T-cell (primary cell): ENCODE measurements at regions not wholly inside any gene's neighbourhood (a gene's known extent, or its start where the extent isn't known, plus 50 kb on each side); places are given as distances from the start of the nearest gene placed in this dataset.
"Not testable (repeated sequence)": the region's sequence is repeated elsewhere in the genome, so short reads cannot be mapped to it uniquely, and the experiment has no call there.

Experiments
- ATAC-seq, 4 experiments: fragments of 200-7000 bp in 3 of 4; fragments of 150-1000 bp in 1 of 4; cut with Tn5 transposase; replicated peaks in 1 of 4; 1 replicate in 3 of 4; 2 replicates in 1 of 4; pipeline ENCODE4 v1.10.0; 2021; ENCODE audit warnings: moderate library complexity in 3 of 4, mild to moderate bottlenecking in 2 of 4, moderate number of reproducible peaks in 1 of 4
- CTCF ChIA-PET, 2 donors: fragments of 300-600 bp; sonication (Branson Sonifier 250); formaldehyde crosslinking; loops; one replicate each; lab custom pipeline; 2022; ENCODE audit warnings: antibody characterized with exemption in 2 of 2; lab: Charles Lee
- POLR2A ChIA-PET, 2 donors: fragments of 300-600 bp; sonication (Branson Sonifier 250); formaldehyde crosslinking; loops; one replicate each; lab custom pipeline; 2022; ENCODE audit warnings: antibody characterized with exemption in 2 of 2; lab: Charles Lee
- DNase-seq, 35 experiments: peaks; one replicate each; pipeline versions ENCODE4 v3.0.0 to v3.0.0-alpha.2; 2013 to 2023
- H3K27ac ChIP-seq: one replicate; pipeline ENCODE4 v1.5.1; 2013; ENCODE audit warnings: low read length
- H3K27me3 ChIP-seq, 2 experiments: replicated peaks in 1 of 2; 1 replicate in 1 of 2; 2 replicates in 1 of 2; pipeline versions ENCODE4 v1.6.1 to v1.7.0; 2013; ENCODE audit warnings: low read length in 1 of 2, mixed read lengths in 1 of 2; ENCODE audit not compliant: control insufficient read depth in 2 of 2, insufficient read depth in 2 of 2; ENCODE audit errors: extremely low read depth in 1 of 2
- H3K36me3 ChIP-seq, 2 donors: 1 replicate in 1 of 2; 2 replicates in 1 of 2; pipeline versions ENCODE4 v1.6.1 to v1.7.0; 2013; ENCODE audit warnings: low read length in 1 of 2; ENCODE audit not compliant: control insufficient read depth in 2 of 2, insufficient read depth in 1 of 2; ENCODE audit errors: extremely low read depth in 1 of 2
- H3K4me1 ChIP-seq, 2 experiments: 1 replicate in 1 of 2; 2 replicates in 1 of 2; pipeline versions ENCODE4 v1.6.1 to v1.7.0; 2013; ENCODE audit warnings: low read length in 2 of 2, mixed read lengths in 1 of 2; ENCODE audit not compliant: insufficient read depth in 2 of 2, control insufficient read depth in 1 of 2; ENCODE audit errors: extremely low read depth in 1 of 2
- H3K4me3 ChIP-seq, 2 donors: 1 replicate in 1 of 2; 2 replicates in 1 of 2; pipeline versions ENCODE4 v1.5.1 to v1.7.0; 2013; ENCODE audit warnings: mild to moderate bottlenecking in 2 of 2, low read length in 1 of 2, moderate library complexity in 1 of 2; ENCODE audit not compliant: control insufficient read depth in 1 of 2; ENCODE audit errors: extremely low read depth in 1 of 2
- H3K9me3 ChIP-seq: 2 replicates; pipeline ENCODE4 v1.7.0; 2013
- H3K27ac Mint-ChIP-seq, 2 donors: one replicate each; pipeline ENCODE4 v1.8.0; 2020 to 2021; ENCODE audit warnings: mild to moderate bottlenecking in 2 of 2, mixed read lengths in 2 of 2
- H3K27me3 Mint-ChIP-seq, 2 donors: one replicate each; pipeline ENCODE4 v1.8.0; 2021 to 2022; ENCODE audit warnings: mixed read lengths in 2 of 2
- H3K36me3 Mint-ChIP-seq: one replicate; pipeline ENCODE4 v1.8.0; 2021; ENCODE audit warnings: mixed read lengths
- H3K4me1 Mint-ChIP-seq, 3 donors: one replicate each; pipeline ENCODE4 v1.8.0; 2020 to 2022; ENCODE audit warnings: mixed read lengths in 3 of 3, mild to moderate bottlenecking in 1 of 3
- H3K4me3 Mint-ChIP-seq, 3 donors: one replicate each; pipeline ENCODE4 v1.8.0; 2020 to 2022; ENCODE audit warnings: mild to moderate bottlenecking in 3 of 3, mixed read lengths in 3 of 3, moderate library complexity in 3 of 3
- H3K9me3 Mint-ChIP-seq, 3 donors: one replicate each; pipeline ENCODE4 v1.8.0; 2020 to 2022; ENCODE audit warnings: mixed read lengths in 3 of 3
- WGBS: methylation state at CpG from one replicate; pipeline ENCODE4 v1.1.5; 2013; ENCODE audit warnings: missing lambda C conversion rate; ENCODE audit not compliant: insufficient coverage; 5-methylcytosine and 5-hydroxymethylcytosine counted together

GRCh38 chr14:52179141-52179790 lies 88.2 kb upstream of the PTGDR start:
- CTCF ChIA-PET, result no interaction called here
- peaks cover 25 to 33% (median 28%) of the 10 kb centered on the region in 3 donors for H3K4me1 Mint-ChIP-seq
- H3K36me3 Mint-ChIP-seq, result peaks cover 13% of the 10 kb centered on the region
- H3K4me3 Mint-ChIP-seq, result no peak overlapping the region
- H3K9me3 ChIP-seq, result no peaks in the 10 kb centered on the region
- no peaks in the 10 kb centered on the region for H3K36me3 ChIP-seq
- no peak for DNase-seq
- peaks cover 15 to 36% of the 10 kb centered on the region in 2 experiments for H3K4me1 ChIP-seq
- no peaks in the 10 kb centered on the region for H3K27me3 Mint-ChIP-seq
- 80% methylated on average over 1 of the region's 6 CpGs for WGBS
- H3K27me3 ChIP-seq, result no peaks in the 10 kb centered on the region
- ATAC-seq, result no peak
- no peak overlapping the region for H3K27ac Mint-ChIP-seq
- no peak overlapping the region for H3K4me3 ChIP-seq
- POLR2A ChIA-PET, result no interaction called here
- peaks cover 0 to 23% (median 3%) of the 10 kb centered on the region in 3 donors for H3K9me3 Mint-ChIP-seq
- no peak overlapping the region for H3K27ac ChIP-seq

DNA sequence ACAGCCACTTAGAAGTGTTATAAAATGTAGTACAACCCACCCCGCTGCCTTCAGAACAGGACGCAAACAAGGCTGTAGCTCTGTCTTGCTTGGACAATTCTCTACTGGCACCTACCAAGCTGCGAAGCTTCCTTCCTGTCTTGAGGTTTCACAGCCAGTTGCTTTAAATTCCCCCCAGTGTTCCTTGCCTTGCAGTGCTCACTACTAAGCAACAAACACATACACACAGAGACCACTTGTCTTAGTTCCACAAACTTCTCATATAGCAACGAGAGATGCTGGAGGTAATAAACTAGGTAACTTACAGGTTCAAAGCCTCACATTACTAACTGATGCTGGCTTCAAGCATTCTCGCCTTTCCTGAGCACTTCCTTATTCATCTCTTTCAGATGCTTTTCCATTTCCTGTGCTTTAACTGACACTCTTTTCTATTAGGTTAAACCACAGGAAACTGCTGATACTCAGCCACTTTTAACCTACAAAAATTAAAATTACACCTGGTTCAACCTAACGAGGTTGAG lies 91.5 kb upstream of the PTGDR start:
- H3K4me1 Mint-ChIP-seq, result peaks cover 28 to 42% (median 33%) of the 10 kb centered on the region in 3 donors
- peak in 32 of 35 experiments; percentile 4 to 78 (median 42) for DNase-seq
- Histone ChIP-seq H3K4me1 (peaks cover 15 to 41% of the 10 kb centered on the region in 2 experiments), H3K27ac (peak overlapping the region; percentile 73), H3K9me3 (peaks cover 5% of the 10 kb centered on the region), H3K36me3 (no peaks in the 10 kb centered on the region), H3K4me3 (peak overlapping the region in 1 of 2 donors; percentile 15), H3K27me3 (no peaks in the 10 kb centered on the region)
- peak overlapping the region; percentile 2 to 69 (median 57) for H3K4me3 Mint-ChIP-seq
- H3K9me3 Mint-ChIP-seq, result peaks cover 0 to 21% (median 12%) of the 10 kb centered on the region in 3 donors
- POLR2A ChIA-PET, result interaction anchor here (0.5 to 0.7 kb wide), 3 partner anchors 64 to 889 kb away, joined by 3 to 5 read pairs (median 4); partner anchors contain the start of gene PTGDR (in 1 of the 2)
- ATAC-seq, result peak; percentile 77 to 96 (median 92)
- H3K27ac Mint-ChIP-seq, result peak overlapping the region; percentile 68 to 91
- WGBS, result 4% methylated on average over 3 of the region's 6 CpGs
- H3K36me3 Mint-ChIP-seq, result peaks cover 16% of the 10 kb centered on the region
- CTCF ChIA-PET, result interaction anchor here (0.6 to 1.0 kb wide), 2 partner anchors 16 to 96 kb away, joined by 4 to 6 read pairs; no protein-coding TSS in a partner anchor
- no peaks in the 10 kb centered on the region for H3K27me3 Mint-ChIP-seq

- peak in 1 of 35 experiments; percentile 7 for DNase-seq
- H3K27ac Mint-ChIP-seq, CTCF ChIA-PET, H3K4me3 ChIP-seq, H3K27me3 ChIP-seq, H3K9me3 ChIP-seq, H3K27ac ChIP-seq, H3K27me3 Mint-ChIP-seq, H3K4me3 Mint-ChIP-seq, H3K36me3 ChIP-seq, ATAC-seq: not testable (repeated sequence)
- Mint-ChIP-seq H3K4me1 (peaks cover 19 to 35% (median 27%) of the 10 kb centered on the region in 3 donors), H3K36me3 (peaks cover 11% of the 10 kb centered on the region), H3K9me3 (peaks cover 0 to 20% (median 18%) of the 10 kb centered on the region in 3 donors)
- WGBS, result no CpG with 5 or more reads among the region's 1 CpG
- H3K4me1 ChIP-seq, result peaks cover 13 to 30% of the 10 kb centered on the region in 2 experiments
- POLR2A ChIA-PET, result interaction anchor here (0.5 to 0.7 kb wide), 2 partner anchors 17 to 380 kb away, joined by 3 read pairs; partner anchors contain the start of gene TXNDC16 (in 1 of the 2)
Observed at GRCh38 chr14:52171932-52172331, 95.6 kb upstream of the PTGDR start.

DNA sequence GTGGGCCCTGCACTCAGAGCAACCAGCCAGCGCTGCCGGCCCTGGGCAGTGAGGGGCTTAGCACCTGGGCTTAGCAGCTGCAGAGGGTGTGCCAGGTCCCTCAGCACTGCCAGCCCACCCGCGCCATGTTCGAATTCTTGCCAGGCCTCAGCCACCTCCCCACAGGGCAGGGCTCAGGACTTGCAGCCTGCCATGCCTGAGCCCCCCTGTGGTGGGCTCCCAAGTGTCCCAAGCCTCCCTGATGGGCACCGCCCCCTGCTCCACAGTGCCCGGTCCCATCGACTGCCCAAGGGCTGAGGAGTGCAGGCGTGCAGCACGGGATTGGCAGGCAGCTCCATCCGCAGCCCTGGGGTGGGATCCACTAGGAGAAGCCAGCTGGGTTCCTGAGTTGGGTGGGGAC lies 98.0 kb upstream of the NID2 start:
- Histone ChIP-seq H3K4me1 (no peaks in the 10 kb centered on the region), H3K27ac (no peak overlapping the region), H3K9me3 (peaks cover 2% of the 10 kb centered on the region), H3K27me3 (no peaks in the 10 kb centered on the region), H3K4me3 (no peak overlapping the region), H3K36me3 (no peaks in the 10 kb centered on the region)
- DNase-seq (no peak), ATAC-seq (no peak)
- H3K4me1 Mint-ChIP-seq, result no peaks in the 10 kb centered on the region
- ChIA-PET CTCF (no interaction called here), POLR2A (no interaction called here)
- no peak overlapping the region for H3K27ac Mint-ChIP-seq
- no peaks in the 10 kb centered on the region for H3K27me3 Mint-ChIP-seq
- peaks cover 7% of the 10 kb centered on the region for H3K36me3 Mint-ChIP-seq
- H3K9me3 Mint-ChIP-seq, result peaks cover 0 to 16% (median 14%) of the 10 kb centered on the region in 3 donors
- WGBS, result 70% methylated on average over 9 of the region's 11 CpGs
- no peak overlapping the region for H3K4me3 Mint-ChIP-seq

GRCh38 chr14:52155651-52156213 lies 86.9 kb upstream of the NID2 start:
- no peak for DNase-seq
- H3K9me3 ChIP-seq, result no peaks in the 10 kb centered on the region
- H3K36me3 ChIP-seq, result no peaks in the 10 kb centered on the region
- ChIA-PET CTCF (no interaction called here), POLR2A (no interaction called here)
- no peaks in the 10 kb centered on the region for H3K36me3 Mint-ChIP-seq
- 95% methylated on average over 23 of the region's 24 CpGs for WGBS
- H3K27ac ChIP-seq, result no peak overlapping the region
- H3K4me1 Mint-ChIP-seq, result peaks cover 25 to 57% (median 39%) of the 10 kb centered on the region in 3 donors
- peaks cover 0 to 4% (median 0%) of the 10 kb centered on the region in 3 donors for H3K9me3 Mint-ChIP-seq
- peak overlapping the region in 1 of 2 donors; percentile 25 for H3K27ac Mint-ChIP-seq
- no peaks in the 10 kb centered on the region for H3K27me3 Mint-ChIP-seq
- no peak for ATAC-seq
- H3K4me3 ChIP-seq, result no peak overlapping the region
- H3K4me1 ChIP-seq, result peaks cover 20 to 28% of the 10 kb centered on the region in 2 experiments
- no peaks in the 10 kb centered on the region for H3K27me3 ChIP-seq
- H3K4me3 Mint-ChIP-seq, result peak overlapping the region in 1 of 3 donors; percentile 26

DNA sequence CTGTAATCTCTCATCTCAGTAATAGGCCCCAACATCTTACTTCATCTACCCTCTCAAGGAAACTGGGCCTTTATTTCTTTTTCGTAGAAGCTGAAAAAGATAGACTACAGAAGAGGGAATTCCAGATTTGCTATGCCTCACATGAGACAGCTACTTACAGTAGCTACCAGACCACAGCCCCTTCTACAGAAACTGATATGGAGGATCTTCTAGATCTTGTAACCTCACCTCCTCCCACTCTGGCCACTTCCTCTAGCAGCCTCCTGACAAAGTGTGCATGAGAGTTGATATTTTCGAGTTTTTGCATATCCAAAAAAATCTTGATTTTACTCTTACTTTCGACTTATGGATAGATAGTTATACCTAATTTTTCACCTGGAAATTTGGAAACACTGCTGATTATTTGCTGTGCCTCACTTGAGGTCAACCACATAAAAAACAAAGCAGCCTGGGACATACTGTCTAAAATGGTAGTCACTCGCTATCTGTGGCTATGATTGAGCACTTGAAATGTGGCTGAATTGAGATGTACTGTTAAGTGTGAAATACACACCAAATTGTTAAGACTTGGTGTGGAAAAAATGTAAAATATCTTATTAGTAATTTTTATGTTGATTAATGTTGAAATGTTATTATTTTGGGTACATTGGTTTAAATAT lies 86.3 kb upstream of the NID2 start:
- Histone ChIP-seq H3K4me3 (no peak overlapping the region), H3K27me3 (peaks cover 0 to 5% of the 10 kb centered on the region in 2 experiments), H3K27ac (peak overlapping the region; percentile 42), H3K4me1 (peaks cover 20 to 33% of the 10 kb centered on the region in 2 experiments), H3K36me3 (no peaks in the 10 kb centered on the region), H3K9me3 (no peaks in the 10 kb centered on the region)
- ChIA-PET POLR2A (interaction anchor here in 1 of 2 donors (0.7 kb wide), 1 partner anchor 17 kb away, joined by 3 read pairs; no protein-coding TSS in a partner anchor), CTCF (interaction anchor here in 1 of 2 donors (0.6 kb wide), 1 partner anchor 40 kb away, joined by 3 read pairs; no protein-coding TSS in a partner anchor)
- DNase-seq, result peak in 3 of 35 experiments; percentile 14 to 36 (median 14)
- no peaks in the 10 kb centered on the region for H3K27me3 Mint-ChIP-seq
- WGBS, result no CpG with 5 or more reads among the region's 4 CpGs
- peak overlapping the region in 1 of 3 donors; percentile 68 for H3K4me3 Mint-ChIP-seq
- peak in 3 of 4 experiments; percentile 51 to 66 (median 57) for ATAC-seq
- peaks cover 25 to 58% (median 39%) of the 10 kb centered on the region in 3 donors for H3K4me1 Mint-ChIP-seq
- peaks cover 0 to 4% (median 0%) of the 10 kb centered on the region in 3 donors for H3K9me3 Mint-ChIP-seq
- no peaks in the 10 kb centered on the region for H3K36me3 Mint-ChIP-seq
- H3K27ac Mint-ChIP-seq, result peak overlapping the region; percentile 61 to 76
